ENCODE measurements at regions not wholly inside any gene's neighbourhood (a gene's known extent, or its start where the extent isn't known, plus 50 kb on each side); places are given as distances from the start of the nearest gene placed in this dataset.

DNA sequence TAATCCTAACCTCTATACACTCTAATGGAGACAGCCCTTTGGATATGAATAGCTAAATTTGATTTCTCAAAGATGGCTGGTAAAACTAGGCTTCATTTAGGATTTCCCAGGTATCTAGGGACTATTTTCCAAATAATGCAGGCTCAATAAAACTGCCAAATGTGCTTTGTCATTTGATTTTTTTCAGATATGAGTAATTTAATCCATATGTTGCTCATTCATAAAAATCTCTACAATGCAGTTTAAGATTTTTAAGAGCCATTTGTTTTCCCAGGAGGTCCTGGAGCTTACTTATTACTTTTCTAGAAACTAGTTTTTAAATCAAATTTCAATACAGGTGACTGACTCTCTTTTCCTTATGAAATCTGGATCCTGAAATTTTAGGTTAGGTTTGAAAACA lies 349.3 kb upstream of the SLC24A2 start:
- TF ChIP-seq EZH2 (IDR thresholded peaks at IDR 0.05) (no peak), CTCF (IDR thresholded peaks at IDR 0.05) (no peak)

Data from neural progenitor cell (in vitro differentiated cells).